ENCODE measurements at regions not wholly inside any gene's neighbourhood (a gene's known extent, or its start where the extent isn't known, plus 50 kb on each side); places are given as distances from the start of the nearest gene placed in this dataset.
A peak's percentile ranks its signal among the peaks of the same experiment; 100 is the strongest.

DNA sequence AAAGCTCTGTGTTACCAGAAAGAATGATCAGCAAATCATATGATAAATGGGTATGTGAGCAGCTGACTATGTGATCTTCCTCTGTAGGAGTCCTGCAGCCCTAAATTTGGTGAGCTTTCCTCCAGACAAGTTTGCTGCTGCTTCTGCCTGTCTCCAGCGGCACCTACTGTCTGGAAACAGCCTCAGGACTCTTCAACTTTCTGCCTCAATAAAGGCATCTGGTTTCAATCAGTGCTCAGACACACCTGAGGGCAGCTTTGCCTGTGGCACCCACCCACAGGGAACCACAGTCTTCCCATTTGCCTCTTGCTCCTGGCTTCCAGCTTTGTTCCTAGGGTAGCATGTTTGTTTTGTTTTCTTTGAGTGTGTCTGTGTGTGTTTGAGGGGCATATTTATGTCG, 727.9 kb upstream of the MAN1A1 start:
- peak; percentile 17 for DNase-seq
- TF ChIP-seq, protein P1, sequence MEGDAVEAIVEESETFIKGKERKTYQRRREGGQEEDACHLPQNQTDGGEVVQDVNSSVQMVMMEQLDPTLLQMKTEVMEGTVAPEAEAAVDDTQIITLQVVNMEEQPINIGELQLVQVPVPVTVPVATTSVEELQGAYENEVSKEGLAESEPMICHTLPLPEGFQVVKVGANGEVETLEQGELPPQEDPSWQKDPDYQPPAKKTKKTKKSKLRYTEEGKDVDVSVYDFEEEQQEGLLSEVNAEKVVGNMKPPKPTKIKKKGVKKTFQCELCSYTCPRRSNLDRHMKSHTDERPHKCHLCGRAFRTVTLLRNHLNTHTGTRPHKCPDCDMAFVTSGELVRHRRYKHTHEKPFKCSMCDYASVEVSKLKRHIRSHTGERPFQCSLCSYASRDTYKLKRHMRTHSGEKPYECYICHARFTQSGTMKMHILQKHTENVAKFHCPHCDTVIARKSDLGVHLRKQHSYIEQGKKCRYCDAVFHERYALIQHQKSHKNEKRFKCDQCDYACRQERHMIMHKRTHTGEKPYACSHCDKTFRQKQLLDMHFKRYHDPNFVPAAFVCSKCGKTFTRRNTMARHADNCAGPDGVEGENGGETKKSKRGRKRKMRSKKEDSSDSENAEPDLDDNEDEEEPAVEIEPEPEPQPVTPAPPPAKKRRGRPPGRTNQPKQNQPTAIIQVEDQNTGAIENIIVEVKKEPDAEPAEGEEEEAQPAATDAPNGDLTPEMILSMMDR (IDR thresholded peaks at IDR 0.05; ENCODE audit: low read depth, low read length), result peak; percentile 39; the same call in 1 of the 2 replicates
- Histone ChIP-seq H3K27ac (no peak overlapping the region), H3K27me3 (ENCODE audit: insufficient read depth, low read depth, severe bottlenecking) (no peaks in the 10 kb centered on the region), H3K36me3 (no peaks in the 10 kb centered on the region), H3K4me3 (ENCODE audit: low read depth, low read length) (no peak overlapping the region), H3K9me3 (ENCODE audit: severe bottlenecking) (no peaks in the 10 kb centered on the region)

DNA sequence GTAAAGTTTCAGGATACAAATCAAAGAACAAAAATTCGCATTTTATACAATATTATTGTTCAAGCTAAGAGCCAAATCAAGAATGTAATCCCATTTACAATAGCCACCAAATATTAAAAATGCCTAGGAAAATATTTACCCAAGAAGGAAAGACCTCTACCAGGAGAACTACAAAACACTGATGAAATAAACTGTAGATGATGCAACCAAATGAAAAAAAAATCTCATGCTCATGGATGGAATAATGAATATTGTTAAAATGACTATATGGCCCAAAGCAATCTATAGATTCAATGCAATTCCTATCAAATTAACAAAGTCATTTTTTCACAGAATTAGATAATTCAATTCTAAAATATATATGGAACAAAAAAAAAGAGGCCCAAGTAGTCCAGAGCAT, 708.8 kb upstream of the MAN1A1 start:
- Histone ChIP-seq H3K27me3 (ENCODE audit: insufficient read depth, low read depth, severe bottlenecking) (no peaks in the 10 kb centered on the region), H3K27ac (no peak overlapping the region), H3K36me3 (no peaks in the 10 kb centered on the region), H3K4me3 (ENCODE audit: low read depth, low read length) (no peak overlapping the region), H3K9me3 (ENCODE audit: severe bottlenecking) (no peaks in the 10 kb centered on the region)
- TF ChIP-seq, protein P1 (IDR thresholded peaks at IDR 0.05; ENCODE audit: low read depth, low read length), result no peak
- no peak for DNase-seq

GRCh38 chr6:120056085-120056484, 706.5 kb upstream of the MAN1A1 start:
- DNase-seq, result no peak
- TF ChIP-seq, protein P1 (IDR thresholded peaks at IDR 0.05; ENCODE audit: low read depth, low read length), result peak; percentile 57
- Histone ChIP-seq H3K27me3 (ENCODE audit: insufficient read depth, low read depth, severe bottlenecking) (no peaks in the 10 kb centered on the region), H3K4me3 (ENCODE audit: low read depth, low read length) (no peak overlapping the region), H3K27ac (no peak overlapping the region), H3K9me3 (ENCODE audit: severe bottlenecking) (no peaks in the 10 kb centered on the region), H3K36me3 (no peaks in the 10 kb centered on the region)

GRCh38 chr6:120055071-120055470, 705.5 kb upstream of the MAN1A1 start:
- no peak for DNase-seq
- H3K27ac ChIP-seq, result no peak overlapping the region
- no peaks in the 10 kb centered on the region for H3K27me3 ChIP-seq (ENCODE audit: insufficient read depth, low read depth, severe bottlenecking)
- no peaks in the 10 kb centered on the region for H3K36me3 ChIP-seq
- H3K4me3 ChIP-seq (ENCODE audit: low read depth, low read length), result no peak overlapping the region
- no peaks in the 10 kb centered on the region for H3K9me3 ChIP-seq (ENCODE audit: severe bottlenecking)
- TF ChIP-seq, protein P1 (IDR thresholded peaks at IDR 0.05; ENCODE audit: low read depth, low read length), result no peak

DNA sequence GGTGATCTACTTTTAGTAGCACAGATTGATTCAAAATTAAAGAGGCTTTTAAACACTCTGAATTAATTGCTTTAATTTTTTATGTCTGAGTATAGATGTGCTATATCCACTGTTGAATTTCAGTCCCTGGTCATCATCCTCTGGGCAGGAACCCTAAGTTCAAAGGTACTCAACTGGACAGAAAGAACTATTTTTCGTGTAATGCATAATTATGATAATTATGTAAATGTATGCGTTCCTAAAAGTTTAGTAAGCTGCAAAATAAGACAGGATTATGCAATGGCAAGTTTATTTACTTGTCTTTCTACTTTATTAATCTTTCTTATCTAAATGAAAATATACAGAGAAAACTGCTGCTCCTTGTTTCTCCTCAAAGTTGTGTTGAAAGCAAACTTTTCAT, 690.1 kb upstream of the MAN1A1 start:
- no peaks in the 10 kb centered on the region for H3K9me3 ChIP-seq (ENCODE audit: severe bottlenecking)
- H3K4me3 ChIP-seq (ENCODE audit: low read depth, low read length), result no peak overlapping the region
- H3K27ac ChIP-seq, result no peak overlapping the region
- H3K36me3 ChIP-seq, result no peaks in the 10 kb centered on the region
- no peak for DNase-seq
- TF ChIP-seq, protein P1 (IDR thresholded peaks at IDR 0.05; ENCODE audit: low read depth, low read length), result no peak
- no peaks in the 10 kb centered on the region for H3K27me3 ChIP-seq (ENCODE audit: insufficient read depth, low read depth, severe bottlenecking)

DNA sequence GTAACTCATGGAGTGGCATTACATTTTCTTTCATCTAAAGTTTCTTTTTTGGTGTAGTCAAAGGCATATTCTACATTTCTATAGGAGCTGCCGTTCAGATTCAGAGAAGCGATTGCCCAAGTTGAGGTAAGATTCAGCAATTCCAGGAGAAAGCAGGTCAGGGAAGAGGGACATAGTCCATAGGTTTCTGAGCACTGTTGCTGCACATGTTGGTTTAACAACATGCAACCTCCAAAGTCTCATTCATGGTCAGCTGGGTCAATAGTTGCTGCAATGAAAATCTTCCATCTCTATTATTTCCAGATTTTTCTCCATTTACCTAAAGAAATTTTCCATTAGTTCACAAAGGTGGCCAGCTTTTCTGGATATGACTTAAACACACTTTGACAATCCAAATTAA, 682.3 kb upstream of the MAN1A1 start:
- Histone ChIP-seq H3K4me3 (ENCODE audit: low read depth, low read length) (no peak overlapping the region), H3K36me3 (no peaks in the 10 kb centered on the region), H3K9me3 (ENCODE audit: severe bottlenecking) (no peaks in the 10 kb centered on the region), H3K27me3 (ENCODE audit: insufficient read depth, low read depth, severe bottlenecking) (no peaks in the 10 kb centered on the region), H3K27ac (no peak overlapping the region)
- TF ChIP-seq, protein P1 (IDR thresholded peaks at IDR 0.05; ENCODE audit: low read depth, low read length), result no peak
- no peak for DNase-seq
